ENCODE measurements at regions not wholly inside any gene's neighbourhood (a gene's known extent, or its start where the extent isn't known, plus 50 kb on each side); places are given as distances from the start of the nearest gene placed in this dataset.

DNA sequence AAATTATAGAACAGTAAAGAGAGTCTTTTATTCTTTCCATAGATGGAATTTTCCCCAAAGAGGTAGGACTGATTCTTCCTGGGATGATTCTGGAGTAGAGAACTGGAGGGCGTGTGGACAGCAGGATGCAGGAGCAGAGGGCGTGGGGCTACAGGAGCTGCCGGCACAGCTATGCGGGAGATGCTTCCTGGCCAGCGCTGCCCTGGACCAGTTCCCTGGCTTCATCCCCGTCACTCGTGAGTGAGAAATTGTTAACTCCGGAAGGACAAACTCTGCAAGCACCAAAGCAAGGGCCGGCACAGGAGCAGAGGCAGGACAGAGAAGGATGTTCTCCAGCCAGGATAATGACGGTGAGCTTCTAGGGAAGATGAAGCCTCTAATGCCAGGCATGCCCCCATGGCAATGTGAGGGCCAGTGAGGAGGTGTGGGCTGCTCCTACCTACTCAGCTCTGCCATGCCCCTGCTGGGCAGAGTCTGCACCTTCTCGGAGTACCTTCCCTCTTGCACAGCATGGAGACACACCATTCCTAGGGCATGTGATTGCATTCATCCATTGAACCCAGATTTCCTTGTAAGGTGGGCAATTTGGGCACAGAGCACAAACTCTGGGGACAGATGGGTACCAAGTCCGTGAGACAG is 760.9 kb upstream of the IGFBP3 start:
- no peak overlapping the region for H2AFZ ChIP-seq
- peaks cover 5% of the 10 kb centered on the region; the same call in 2 of the 3 replicates for H3K9me3 Mint-ChIP-seq

DNA sequence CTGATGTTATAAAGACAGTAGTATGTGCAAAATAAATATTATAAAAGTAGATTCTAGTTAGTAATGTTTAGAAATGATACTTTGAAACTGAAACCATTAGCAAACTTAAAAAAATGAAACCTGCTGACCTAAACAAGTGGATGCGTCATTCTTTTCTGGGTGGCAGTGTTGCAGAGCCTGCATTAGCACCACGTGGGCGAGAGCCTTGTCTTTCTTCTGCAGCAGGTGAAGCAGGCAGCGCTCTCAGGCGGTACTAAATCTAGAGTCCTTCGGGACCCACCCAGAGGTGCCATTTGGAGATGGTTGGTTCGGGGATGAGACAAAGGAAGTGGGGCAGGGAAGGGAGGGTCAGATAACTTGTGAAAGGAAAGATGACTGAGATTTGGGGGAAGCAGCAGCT is 759.1 kb upstream of the IGFBP3 start:
- Histone ChIP-seq H3K27me3 (ENCODE audit: insufficient read depth) (no peaks in the 10 kb centered on the region), H3K4me2 (no peak overlapping the region), H3K36me3 (ENCODE audit: insufficient read depth) (no peaks in the 10 kb centered on the region), H3K79me2 (replicated peaks; ENCODE audit: insufficient read depth) (no peaks in the 10 kb centered on the region), H3K27ac (ENCODE audit: low read depth) (no peak overlapping the region), H3K9me2 (ENCODE audit: insufficient read depth) (peaks cover 8% of the 10 kb centered on the region), H3F3A (replicated peaks; ENCODE audit: low read depth) (no peaks in the 10 kb centered on the region), H2AFZ (no peak overlapping the region), H4K20me1 (replicated peaks; ENCODE audit: insufficient read depth) (no peaks in the 10 kb centered on the region), H3K4me1 (ENCODE audit: insufficient read depth) (no peaks in the 10 kb centered on the region), H3K4me3 (no peak overlapping the region)
- no peak overlapping the region for H3K4me3 Mint-ChIP-seq
- no peaks in the 10 kb centered on the region for H3K4me1 Mint-ChIP-seq
- no peak overlapping the region for H3K27ac Mint-ChIP-seq
- H3K9me3 Mint-ChIP-seq = peaks cover 7% of the 10 kb centered on the region; the same call in 2 of the 3 replicates
- DNase-seq (ENCODE audit: low spot score) (no peak), ATAC-seq (no peak)
- TF ChIP-seq, protein P1, sequence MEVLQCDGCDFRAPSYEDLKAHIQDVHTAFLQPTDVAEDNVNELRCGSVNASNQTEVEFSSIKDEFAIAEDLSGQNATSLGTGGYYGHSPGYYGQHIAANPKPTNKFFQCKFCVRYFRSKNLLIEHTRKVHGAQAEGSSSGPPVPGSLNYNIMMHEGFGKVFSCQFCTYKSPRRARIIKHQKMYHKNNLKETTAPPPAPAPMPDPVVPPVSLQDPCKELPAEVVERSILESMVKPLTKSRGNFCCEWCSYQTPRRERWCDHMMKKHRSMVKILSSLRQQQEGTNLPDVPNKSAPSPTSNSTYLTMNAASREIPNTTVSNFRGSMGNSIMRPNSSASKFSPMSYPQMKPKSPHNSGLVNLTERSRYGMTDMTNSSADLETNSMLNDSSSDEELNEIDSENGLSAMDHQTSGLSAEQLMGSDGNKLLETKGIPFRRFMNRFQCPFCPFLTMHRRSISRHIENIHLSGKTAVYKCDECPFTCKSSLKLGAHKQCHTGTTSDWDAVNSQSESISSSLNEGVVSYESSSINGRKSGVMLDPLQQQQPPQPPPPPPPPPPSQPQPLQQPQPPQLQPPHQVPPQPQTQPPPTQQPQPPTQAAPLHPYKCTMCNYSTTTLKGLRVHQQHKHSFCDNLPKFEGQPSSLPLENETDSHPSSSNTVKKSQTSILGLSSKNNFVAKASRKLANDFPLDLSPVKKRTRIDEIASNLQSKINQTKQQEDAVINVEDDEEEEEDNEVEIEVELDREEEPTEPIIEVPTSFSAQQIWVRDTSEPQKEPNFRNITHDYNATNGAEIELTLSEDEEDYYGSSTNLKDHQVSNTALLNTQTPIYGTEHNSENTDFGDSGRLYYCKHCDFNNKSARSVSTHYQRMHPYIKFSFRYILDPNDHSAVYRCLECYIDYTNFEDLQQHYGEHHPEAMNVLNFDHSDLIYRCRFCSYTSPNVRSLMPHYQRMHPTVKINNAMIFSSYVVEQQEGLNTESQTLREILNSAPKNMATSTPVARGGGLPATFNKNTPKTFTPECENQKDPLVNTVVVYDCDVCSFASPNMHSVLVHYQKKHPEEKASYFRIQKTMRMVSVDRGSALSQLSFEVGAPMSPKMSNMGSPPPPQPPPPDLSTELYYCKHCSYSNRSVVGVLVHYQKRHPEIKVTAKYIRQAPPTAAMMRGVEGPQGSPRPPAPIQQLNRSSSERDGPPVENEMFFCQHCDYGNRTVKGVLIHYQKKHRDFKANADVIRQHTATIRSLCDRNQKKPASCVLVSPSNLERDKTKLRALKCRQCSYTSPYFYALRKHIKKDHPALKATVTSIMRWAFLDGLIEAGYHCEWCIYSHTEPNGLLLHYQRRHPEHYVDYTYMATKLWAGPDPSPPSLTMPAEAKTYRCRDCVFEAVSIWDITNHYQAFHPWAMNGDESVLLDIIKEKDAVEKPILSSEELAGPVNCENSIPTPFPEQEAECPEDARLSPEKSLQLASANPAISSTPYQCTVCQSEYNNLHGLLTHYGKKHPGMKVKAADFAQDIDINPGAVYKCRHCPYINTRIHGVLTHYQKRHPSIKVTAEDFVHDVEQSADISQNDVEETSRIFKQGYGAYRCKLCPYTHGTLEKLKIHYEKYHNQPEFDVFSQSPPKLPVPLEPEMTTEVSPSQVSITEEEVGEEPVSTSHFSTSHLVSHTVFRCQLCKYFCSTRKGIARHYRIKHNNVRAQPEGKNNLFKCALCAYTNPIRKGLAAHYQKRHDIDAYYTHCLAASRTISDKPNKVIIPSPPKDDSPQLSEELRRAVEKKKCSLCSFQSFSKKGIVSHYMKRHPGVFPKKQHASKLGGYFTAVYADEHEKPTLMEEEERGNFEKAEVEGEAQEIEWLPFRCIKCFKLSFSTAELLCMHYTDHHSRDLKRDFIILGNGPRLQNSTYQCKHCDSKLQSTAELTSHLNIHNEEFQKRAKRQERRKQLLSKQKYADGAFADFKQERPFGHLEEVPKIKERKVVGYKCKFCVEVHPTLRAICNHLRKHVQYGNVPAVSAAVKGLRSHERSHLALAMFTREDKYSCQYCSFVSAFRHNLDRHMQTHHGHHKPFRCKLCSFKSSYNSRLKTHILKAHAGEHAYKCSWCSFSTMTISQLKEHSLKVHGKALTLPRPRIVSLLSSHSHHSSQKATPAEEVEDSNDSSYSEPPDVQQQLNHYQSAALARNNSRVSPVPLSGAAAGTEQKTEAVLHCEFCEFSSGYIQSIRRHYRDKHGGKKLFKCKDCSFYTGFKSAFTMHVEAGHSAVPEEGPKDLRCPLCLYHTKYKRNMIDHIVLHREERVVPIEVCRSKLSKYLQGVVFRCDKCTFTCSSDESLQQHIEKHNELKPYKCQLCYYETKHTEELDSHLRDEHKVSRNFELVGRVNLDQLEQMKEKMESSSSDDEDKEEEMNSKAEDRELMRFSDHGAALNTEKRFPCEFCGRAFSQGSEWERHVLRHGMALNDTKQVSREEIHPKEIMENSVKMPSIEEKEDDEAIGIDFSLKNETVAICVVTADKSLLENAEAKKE (CRISPR knock-in tag; IDR thresholded peaks at IDR 0.05) = no peak
- no peak for TF ChIP-seq STAT1 (IDR thresholded peaks at IDR 0.05; ENCODE audit: unreplicated experiment)
- H3K36me3 Mint-ChIP-seq (ENCODE audit: low read depth) = peaks cover 6% of the 10 kb centered on the region; the same call in 1 of the 3 replicates
- H3K27me3 Mint-ChIP-seq (ENCODE audit: insufficient read depth, low read depth, poor library complexity) = peaks cover 4% of the 10 kb centered on the region

More for the DNA sequence above, 760.9 kb upstream of the IGFBP3 start:
- H3K4me3 Mint-ChIP-seq = no peak overlapping the region
- Histone ChIP-seq H3K27me3 (ENCODE audit: insufficient read depth) (no peaks in the 10 kb centered on the region), H3F3A (replicated peaks; ENCODE audit: low read depth) (no peaks in the 10 kb centered on the region), H3K9me2 (ENCODE audit: insufficient read depth) (peaks cover 8% of the 10 kb centered on the region), H3K4me2 (no peak overlapping the region), H3K27ac (ENCODE audit: low read depth) (no peak overlapping the region), H4K20me1 (replicated peaks; ENCODE audit: insufficient read depth) (no peaks in the 10 kb centered on the region), H3K4me1 (ENCODE audit: insufficient read depth) (no peaks in the 10 kb centered on the region), H3K36me3 (ENCODE audit: insufficient read depth) (no peaks in the 10 kb centered on the region), H3K79me2 (replicated peaks; ENCODE audit: insufficient read depth) (no peaks in the 10 kb centered on the region), H3K4me3 (no peak overlapping the region)
- TF ChIP-seq, protein P2, sequence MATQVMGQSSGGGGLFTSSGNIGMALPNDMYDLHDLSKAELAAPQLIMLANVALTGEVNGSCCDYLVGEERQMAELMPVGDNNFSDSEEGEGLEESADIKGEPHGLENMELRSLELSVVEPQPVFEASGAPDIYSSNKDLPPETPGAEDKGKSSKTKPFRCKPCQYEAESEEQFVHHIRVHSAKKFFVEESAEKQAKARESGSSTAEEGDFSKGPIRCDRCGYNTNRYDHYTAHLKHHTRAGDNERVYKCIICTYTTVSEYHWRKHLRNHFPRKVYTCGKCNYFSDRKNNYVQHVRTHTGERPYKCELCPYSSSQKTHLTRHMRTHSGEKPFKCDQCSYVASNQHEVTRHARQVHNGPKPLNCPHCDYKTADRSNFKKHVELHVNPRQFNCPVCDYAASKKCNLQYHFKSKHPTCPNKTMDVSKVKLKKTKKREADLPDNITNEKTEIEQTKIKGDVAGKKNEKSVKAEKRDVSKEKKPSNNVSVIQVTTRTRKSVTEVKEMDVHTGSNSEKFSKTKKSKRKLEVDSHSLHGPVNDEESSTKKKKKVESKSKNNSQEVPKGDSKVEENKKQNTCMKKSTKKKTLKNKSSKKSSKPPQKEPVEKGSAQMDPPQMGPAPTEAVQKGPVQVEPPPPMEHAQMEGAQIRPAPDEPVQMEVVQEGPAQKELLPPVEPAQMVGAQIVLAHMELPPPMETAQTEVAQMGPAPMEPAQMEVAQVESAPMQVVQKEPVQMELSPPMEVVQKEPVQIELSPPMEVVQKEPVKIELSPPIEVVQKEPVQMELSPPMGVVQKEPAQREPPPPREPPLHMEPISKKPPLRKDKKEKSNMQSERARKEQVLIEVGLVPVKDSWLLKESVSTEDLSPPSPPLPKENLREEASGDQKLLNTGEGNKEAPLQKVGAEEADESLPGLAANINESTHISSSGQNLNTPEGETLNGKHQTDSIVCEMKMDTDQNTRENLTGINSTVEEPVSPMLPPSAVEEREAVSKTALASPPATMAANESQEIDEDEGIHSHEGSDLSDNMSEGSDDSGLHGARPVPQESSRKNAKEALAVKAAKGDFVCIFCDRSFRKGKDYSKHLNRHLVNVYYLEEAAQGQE (IDR thresholded peaks at IDR 0.05; ENCODE audit: unreplicated experiment) = no peak
- TF ChIP-seq EZH2phosphoT487 (IDR thresholded peaks at IDR 0.05; ENCODE audit: unreplicated experiment) (no peak), JUNB (IDR thresholded peaks at IDR 0.05; ENCODE audit: unreplicated experiment) (no peak)
- TF ChIP-seq, protein P3, sequence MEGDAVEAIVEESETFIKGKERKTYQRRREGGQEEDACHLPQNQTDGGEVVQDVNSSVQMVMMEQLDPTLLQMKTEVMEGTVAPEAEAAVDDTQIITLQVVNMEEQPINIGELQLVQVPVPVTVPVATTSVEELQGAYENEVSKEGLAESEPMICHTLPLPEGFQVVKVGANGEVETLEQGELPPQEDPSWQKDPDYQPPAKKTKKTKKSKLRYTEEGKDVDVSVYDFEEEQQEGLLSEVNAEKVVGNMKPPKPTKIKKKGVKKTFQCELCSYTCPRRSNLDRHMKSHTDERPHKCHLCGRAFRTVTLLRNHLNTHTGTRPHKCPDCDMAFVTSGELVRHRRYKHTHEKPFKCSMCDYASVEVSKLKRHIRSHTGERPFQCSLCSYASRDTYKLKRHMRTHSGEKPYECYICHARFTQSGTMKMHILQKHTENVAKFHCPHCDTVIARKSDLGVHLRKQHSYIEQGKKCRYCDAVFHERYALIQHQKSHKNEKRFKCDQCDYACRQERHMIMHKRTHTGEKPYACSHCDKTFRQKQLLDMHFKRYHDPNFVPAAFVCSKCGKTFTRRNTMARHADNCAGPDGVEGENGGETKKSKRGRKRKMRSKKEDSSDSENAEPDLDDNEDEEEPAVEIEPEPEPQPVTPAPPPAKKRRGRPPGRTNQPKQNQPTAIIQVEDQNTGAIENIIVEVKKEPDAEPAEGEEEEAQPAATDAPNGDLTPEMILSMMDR (conservative IDR thresholded peaks at IDR 0.05; ENCODE audit: low read depth in 2 of 2) = no peak; a peak in 2 of 4 replicates
- DNase-seq (ENCODE audit: low spot score) = no peak
- ATAC-seq = peak; percentile 62
- peaks cover 4% of the 10 kb centered on the region for H3K27me3 Mint-ChIP-seq (ENCODE audit: insufficient read depth, low read depth, poor library complexity)
- no peak overlapping the region for H3K27ac Mint-ChIP-seq
- no peaks in the 10 kb centered on the region for H3K4me1 Mint-ChIP-seq
- H3K36me3 Mint-ChIP-seq (ENCODE audit: low read depth) = peaks cover 4% of the 10 kb centered on the region; the same call in 1 of the 3 replicates
